K562 (cell line): ENCODE measurements at regions not wholly inside any gene's neighbourhood (a gene's known extent, or its start where the extent isn't known, plus 50 kb on each side); places are given as distances from the start of the nearest gene placed in this dataset.

Experiments used
- ATAC-seq: fragments of 200-7000 bp; cut with Tn5 transposase; 3 replicates; pipeline ENCODE4 v1.9.1; 2020; ENCODE audit warnings: moderate library complexity
- BruUV-seq: library from RNA; stranded (reverse); fragments of 400-500 nt; replicated peaks from 2 replicates; lab custom pipeline; 2021; lab: Mats Ljungman, UMichigan
- CTCF ChIA-PET: fragments of 300-600 bp; formaldehyde crosslinking; extraction: SDS; loops from one replicate; lab custom pipeline; 2021; ENCODE audit warnings: low intra/inter-chr PET ratio; lab: Yijun Ruan, JAX
- POLR2A ChIA-PET: fragments of 300-600, 350-650 bp; sonication (Branson Sonifier 250); formaldehyde crosslinking; extraction: SDS; loops from one replicate; lab custom pipeline; 2021; ENCODE audit warnings: antibody characterized with exemption, inconsistent platforms; lab: Yijun Ruan, JAX
- DNase-seq, 4 experiments: peaks; one replicate each; pipeline versions ENCODE4 v3.0.0 to v3.0.0-alpha.2; 2011 to 2018; ENCODE audit warnings: low spot score in 3 of 4, mixed read lengths in 3 of 4; ENCODE audit errors: extremely low read depth in 1 of 4
- FAIRE-seq: peaks from 2 replicates; lab custom pipeline; 2011; peaks lifted over from hg19 to GRCh38; lab: Jason Lieb, UNC
- H2AFZ ChIP-seq: 2 replicates; pipeline ENCODE4 v1.6.0; 2011; ENCODE audit warnings: low read depth, low read length, control low read depth, inconsistent platforms
- H3K27ac ChIP-seq: fragments of 200-600 bp; 3 replicates; pipeline ENCODE4 v1.8.0; 2011; ENCODE audit warnings: low read depth, mild to moderate bottlenecking, control low read depth, inconsistent platforms, low read length, moderate library complexity, mixed read lengths; ENCODE audit errors: extremely low read depth
- H3K27me3 ChIP-seq, 2 experiments: fragments of 300-600 bp in 1 of 2; 2 replicates in 1 of 2; 3 replicates in 1 of 2; pipeline versions ENCODE4 v1.6.0 to v1.8.0; 2011; ENCODE audit warnings: inconsistent platforms in 2 of 2, low read length in 2 of 2, mild to moderate bottlenecking in 1 of 2, mixed read lengths in 1 of 2, moderate library complexity in 1 of 2; ENCODE audit not compliant: control insufficient read depth in 2 of 2, insufficient read depth in 2 of 2
- H3K36me3 ChIP-seq: fragments of 300-600 bp; 3 replicates; pipeline ENCODE4 v1.8.0; 2011; ENCODE audit warnings: mild to moderate bottlenecking, low read length, inconsistent platforms; ENCODE audit not compliant: control insufficient read depth, insufficient read depth
- H3K4me1 ChIP-seq, 2 experiments: fragments of 200-600 bp in 1 of 2; replicated peaks in 1 of 2; 2 replicates in 1 of 2; 3 replicates in 1 of 2; pipeline versions ENCODE4 v1.5.1 to v1.8.0; 2011; ENCODE audit warnings: inconsistent platforms in 2 of 2, low read length in 2 of 2, mild to moderate bottlenecking in 1 of 2, mixed read lengths in 1 of 2, moderate library complexity in 1 of 2; ENCODE audit not compliant: control insufficient read depth in 2 of 2, insufficient read depth in 2 of 2
- H3K4me2 ChIP-seq: 2 replicates; pipeline ENCODE4 v1.6.1; 2011; ENCODE audit warnings: low read length, control low read depth, inconsistent platforms, mixed read lengths; ENCODE audit not compliant: insufficient read depth
- H3K4me3 ChIP-seq: fragments of 200-600 bp; sonication (generic), shearing (Covaris generic); 2 replicates; pipeline ENCODE4 v1.5.1; 2016; ENCODE audit warnings: control low read depth, inconsistent platforms
- H3K79me2 ChIP-seq: fragments of 200-600 bp; 3 replicates; pipeline ENCODE4 v1.8.0; 2011; ENCODE audit warnings: low read length, inconsistent platforms; ENCODE audit not compliant: control insufficient read depth, insufficient read depth
- H3K9ac ChIP-seq, 2 experiments: 2 replicates each; pipeline versions ENCODE4 v1.6.0 to v1.6.1; 2011; ENCODE audit warnings: low read depth in 2 of 2, low read length in 2 of 2, control low read depth in 1 of 2, inconsistent platforms in 1 of 2, mild to moderate bottlenecking in 1 of 2, mixed read lengths in 1 of 2; ENCODE audit not compliant: insufficient read depth in 1 of 2
- H3K9me1 ChIP-seq: one replicate; pipeline ENCODE4 v1.6.0; 2011; ENCODE audit warnings: inconsistent platforms, mild to moderate bottlenecking, low read length, moderate library complexity; ENCODE audit not compliant: control insufficient read depth, insufficient read depth
- H3K9me3 ChIP-seq: replicated peaks from 2 replicates; pipeline ENCODE4 v1.5.1; 2011; ENCODE audit warnings: low read depth, low read length, inconsistent platforms; ENCODE audit not compliant: control insufficient read depth, insufficient read depth
- H4K20me1 ChIP-seq: replicated peaks from 2 replicates; pipeline ENCODE4 v1.6.1; 2011; ENCODE audit warnings: low read length, inconsistent platforms, mixed read lengths; ENCODE audit not compliant: control insufficient read depth, insufficient read depth
- EGR1 ChIP-seq: fragments of 450-650 bp; conservative IDR thresholded peaks from 2 replicates; pipeline ENCODE4 v1.6.1; 2017; ENCODE audit warnings: mild to moderate bottlenecking
- RBM25 ChIP-seq: fragments of 200-400 bp; formaldehyde crosslinking; IDR thresholded peaks from 2 replicates; pipeline ENCODE4 v1.6.1; 2018; ENCODE audit warnings: low read length, low read depth, moderate library complexity; ENCODE audit not compliant: severe bottlenecking
- TCF7 ChIP-seq: sonication (generic); IDR thresholded peaks from 2 replicates; pipeline ENCODE4 v1.6.1; 2016; ENCODE audit warnings: antibody characterized with exemption, borderline replicate concordance
- WGBS: fragments of 100-300 bp; shearing (Covaris generic); methylation state at CpG from one replicate; pipeline ENCODE4 v1.1.6; 2016; ENCODE audit warnings: low coverage, mixed read lengths; ENCODE audit not compliant: insufficient coverage; ENCODE audit errors: missing lambda C conversion rate; 5-methylcytosine and 5-hydroxymethylcytosine counted together
- in situ Hi-C: fragments of 300-500 bp; cut with MboI; formaldehyde crosslinking; loops from 4 replicates; pipeline ENCODE4 v1.15.0; 2018; ENCODE audit warnings: inconsistent platforms, mixed read lengths
- intact Hi-C: fragments of 100-400 bp; cut with micrococcal nuclease; formaldehyde crosslinking; loops from 2 replicates; pipeline ENCODE4 v1.14.2; 2022

GRCh38 chr1:10938741-10939417 is 73.6 kb upstream of the TARDBP start:
- Histone ChIP-seq H3K79me2 (no peaks in the 10 kb centered on the region), H3K9me1 (no peaks in the 10 kb centered on the region), H3K36me3 (no peaks in the 10 kb centered on the region), H3K27ac (no peak overlapping the region), H4K20me1 (peaks cover 5% of the 10 kb centered on the region), H2AFZ (no peak overlapping the region)
- ATAC-seq (no peak), DNase-seq (no peak)
- ChIA-PET CTCF (interaction anchor here (0.5 kb wide), 1 partner anchor 430 kb away, joined by 3 read pairs; no protein-coding TSS in a partner anchor), POLR2A (no interaction called here)
- in situ Hi-C loops, result no loop called here
- intact Hi-C loops, result no loop called here
- TF ChIP-seq RBM25 (peak; percentile 64), TCF7 (no peak), EGR1 (peak; percentile 33; the same call in 1 of the 2 replicates)
- TF ChIP-seq, all 486 proteins: peak for 2
- 0 out of 4 replicates have a peak overlapping the region, but pooled peaks of 1 of the 2 experiments have one; percentile 47 for H3K9ac ChIP-seq
- H3K4me1 ChIP-seq, result peaks cover 0 to 14% of the 10 kb centered on the region in 2 experiments; a peak in 4 of 5 replicates
- BruUV-seq, result no TSS peak
- no peak overlapping the region for H3K4me2 ChIP-seq
- no peaks in the 10 kb centered on the region for H3K9me3 ChIP-seq
- WGBS, result 15% methylated on average over 17 of the region's 17 CpGs
- no peak for FAIRE-seq
- peaks cover 27 to 80% of the 10 kb centered on the region in 2 experiments; a peak in 4 of 5 replicates for H3K27me3 ChIP-seq
- no peak overlapping the region for H3K4me3 ChIP-seq
